ENCODE measurements at regions not wholly inside any gene's neighbourhood (a gene's known extent, or its start where the extent isn't known, plus 50 kb on each side); places are given as distances from the start of the nearest gene placed in this dataset.

DNA sequence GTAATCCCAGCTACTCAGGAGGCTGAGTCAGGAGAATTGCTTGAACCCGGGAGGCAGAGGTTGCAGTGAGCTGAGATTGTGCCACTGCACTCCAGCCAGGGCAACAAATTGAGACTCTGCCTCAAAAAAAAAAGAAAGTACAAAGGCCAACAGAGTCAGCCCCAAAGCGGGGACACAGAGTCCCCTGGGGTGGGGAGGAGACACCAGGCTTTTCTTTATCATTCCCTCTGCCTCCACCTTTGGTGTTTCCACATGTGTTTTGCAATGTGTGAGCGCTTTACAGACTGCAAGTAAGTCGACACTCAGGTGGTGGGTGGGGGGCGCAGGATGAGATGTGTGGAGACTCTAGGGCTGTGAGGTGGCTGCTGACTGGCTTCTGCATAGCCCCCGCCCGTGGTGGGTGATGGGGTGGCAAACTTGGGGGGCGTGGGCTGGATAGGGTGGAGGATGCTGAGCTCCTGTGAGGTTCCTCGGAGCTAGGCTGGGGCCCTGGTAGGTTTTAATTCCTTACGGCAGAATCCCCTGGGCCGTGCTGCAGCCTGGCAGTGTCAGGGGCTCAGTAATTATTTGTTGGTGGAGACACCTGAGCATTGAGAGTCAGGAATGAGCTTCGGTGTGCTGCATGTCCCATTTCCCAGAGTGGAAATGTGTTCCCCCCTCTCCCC is 177.2 kb downstream of the CTTN start:
- no peak for DNase-seq

DNA sequence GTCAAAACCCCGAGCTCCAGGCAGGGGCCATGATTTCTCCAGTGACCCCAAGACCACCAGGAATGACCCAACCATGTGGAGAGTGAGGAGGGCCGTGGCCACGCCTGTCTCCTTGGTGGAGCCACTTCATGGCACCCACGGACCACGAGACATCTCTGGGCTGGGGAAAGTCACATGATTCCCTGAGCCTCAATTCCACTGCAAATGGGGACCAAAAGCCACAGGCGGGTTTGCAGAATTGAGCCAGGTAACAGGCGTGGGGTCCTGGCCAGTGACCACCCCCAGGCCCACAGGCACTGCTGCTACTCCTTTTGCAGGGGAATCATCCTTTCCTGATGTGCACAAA is 178.9 kb downstream of the CTTN start:
- DNase-seq: no peak

DNA sequence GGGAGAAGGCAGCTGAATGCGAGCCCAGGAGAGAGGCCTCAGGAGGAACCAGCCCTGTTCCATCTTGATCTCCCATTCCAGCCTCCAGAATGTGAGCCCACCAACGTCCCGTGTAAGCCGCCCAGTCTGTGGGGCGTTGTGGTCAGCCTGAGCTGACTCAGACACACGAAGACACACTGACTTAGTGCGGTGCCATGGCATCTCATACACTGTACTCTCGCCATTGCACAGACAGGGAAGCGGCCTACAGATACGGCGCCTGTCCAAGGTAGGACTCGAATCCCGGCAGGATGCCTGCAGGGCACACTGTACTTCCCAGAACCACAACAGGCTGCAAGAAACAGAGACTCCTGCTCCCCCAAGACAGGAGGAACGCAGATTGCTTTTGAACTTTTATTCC is 179.6 kb downstream of the CTTN start:
- no peak for DNase-seq

DNA sequence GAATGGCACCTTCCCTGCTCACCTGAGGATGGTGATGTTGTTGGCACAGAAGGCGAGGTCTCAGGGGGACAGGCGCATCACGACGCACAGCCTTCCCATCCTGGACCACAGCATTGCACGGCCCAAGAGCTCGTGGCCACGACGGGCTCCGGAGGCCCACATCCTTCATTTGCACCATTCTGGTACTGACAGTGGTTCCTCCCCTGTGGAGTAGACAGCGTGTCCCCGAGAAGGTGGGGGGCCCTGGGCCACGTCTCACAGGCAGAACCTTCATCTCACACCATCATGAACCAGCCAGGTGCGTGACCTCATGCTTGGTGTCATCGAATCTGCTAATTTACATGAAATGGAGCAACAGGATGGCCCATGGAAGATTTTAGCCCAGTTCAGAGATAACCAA is 180.0 kb downstream of the CTTN start:
- DNase-seq: no peak

DNA sequence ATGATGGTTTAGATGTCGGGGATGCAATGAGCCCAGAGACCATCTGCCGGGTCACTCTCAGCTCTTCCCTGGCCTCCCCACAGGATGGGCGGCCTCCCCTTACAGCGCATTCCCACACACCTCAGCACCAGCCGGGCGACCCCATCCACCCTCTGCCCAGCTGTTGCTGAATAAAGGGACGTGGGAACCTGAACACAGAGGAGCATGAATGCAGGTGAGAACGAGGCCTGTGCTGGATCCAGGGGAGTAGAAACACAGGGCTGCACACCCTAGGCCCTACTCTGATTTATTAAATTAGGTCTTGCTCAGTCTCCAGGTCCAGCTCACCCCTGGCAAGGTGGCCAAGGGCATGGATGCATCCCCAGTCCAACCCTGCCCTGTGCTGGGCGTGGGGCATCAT is 180.5 kb downstream of the CTTN start:
- no peak for DNase-seq

DNA sequence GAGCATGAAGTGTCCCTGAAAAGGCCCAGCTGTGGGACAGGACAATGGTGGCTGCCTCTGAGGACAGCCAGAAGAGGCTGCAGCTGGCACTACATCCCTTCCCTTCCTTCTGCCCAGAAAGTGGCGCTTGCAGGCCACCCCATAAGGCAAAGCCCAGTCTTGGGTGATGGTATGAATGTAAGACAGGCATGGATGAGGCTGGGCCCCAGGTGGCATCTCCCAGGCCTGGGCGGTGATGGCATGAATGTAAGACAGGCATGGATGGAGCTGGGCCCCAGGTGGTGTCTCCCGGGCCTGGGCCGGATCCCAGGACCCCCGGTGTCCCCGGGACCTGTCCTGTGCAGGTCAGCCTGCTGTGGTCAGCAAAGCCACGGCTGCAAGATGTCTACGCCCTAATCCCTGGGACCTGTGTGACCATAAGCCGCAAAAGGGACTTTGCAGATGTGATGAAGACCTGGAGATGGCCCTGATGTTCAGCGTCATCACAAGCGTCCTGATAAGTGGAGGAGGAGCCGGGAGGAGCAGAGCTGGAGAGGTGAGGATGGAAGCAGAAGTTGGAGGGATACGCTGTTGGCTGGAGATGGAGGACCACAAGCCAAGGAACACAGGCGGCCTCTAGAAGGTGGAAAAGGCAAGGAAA is 181.1 kb downstream of the CTTN start:
- no peak for DNase-seq

DNA sequence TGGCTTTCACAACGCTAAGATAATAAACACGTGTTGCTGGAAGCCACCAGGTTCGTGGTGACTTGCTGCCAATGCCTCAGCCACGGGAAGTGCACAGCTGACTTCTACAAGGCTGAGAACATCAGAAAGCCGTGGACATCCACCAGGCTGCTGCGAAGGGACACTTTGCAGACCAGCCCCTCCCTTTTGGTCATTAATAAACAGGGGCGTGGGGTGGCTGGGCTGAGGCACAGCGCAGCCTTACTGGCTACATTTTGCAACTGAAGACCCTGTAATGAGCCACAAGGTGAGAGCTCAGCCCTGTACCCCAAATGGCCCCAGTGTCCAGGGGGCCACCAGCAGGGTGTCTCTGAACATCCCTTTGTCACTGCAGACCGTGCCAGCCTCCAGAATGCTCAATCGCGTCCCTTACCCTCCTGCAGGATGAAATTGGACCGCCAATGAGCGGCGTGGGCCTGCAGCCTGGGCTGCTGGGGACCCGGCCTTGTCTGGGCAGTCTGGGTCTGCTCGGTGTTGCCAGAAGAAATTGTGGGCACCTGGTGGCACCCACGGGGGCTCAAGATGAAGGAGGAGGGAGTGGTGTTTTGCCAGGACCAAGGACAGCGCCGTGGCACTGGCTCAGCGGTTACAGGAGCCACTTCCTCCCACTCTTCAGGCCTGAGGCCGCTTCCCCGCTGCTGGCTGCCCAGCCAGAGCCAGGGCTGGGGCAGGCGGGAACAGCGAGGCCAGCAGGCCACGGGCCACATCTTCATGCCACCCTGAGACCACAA is 181.9 kb downstream of the CTTN start:
- no peak for DNase-seq

DNA sequence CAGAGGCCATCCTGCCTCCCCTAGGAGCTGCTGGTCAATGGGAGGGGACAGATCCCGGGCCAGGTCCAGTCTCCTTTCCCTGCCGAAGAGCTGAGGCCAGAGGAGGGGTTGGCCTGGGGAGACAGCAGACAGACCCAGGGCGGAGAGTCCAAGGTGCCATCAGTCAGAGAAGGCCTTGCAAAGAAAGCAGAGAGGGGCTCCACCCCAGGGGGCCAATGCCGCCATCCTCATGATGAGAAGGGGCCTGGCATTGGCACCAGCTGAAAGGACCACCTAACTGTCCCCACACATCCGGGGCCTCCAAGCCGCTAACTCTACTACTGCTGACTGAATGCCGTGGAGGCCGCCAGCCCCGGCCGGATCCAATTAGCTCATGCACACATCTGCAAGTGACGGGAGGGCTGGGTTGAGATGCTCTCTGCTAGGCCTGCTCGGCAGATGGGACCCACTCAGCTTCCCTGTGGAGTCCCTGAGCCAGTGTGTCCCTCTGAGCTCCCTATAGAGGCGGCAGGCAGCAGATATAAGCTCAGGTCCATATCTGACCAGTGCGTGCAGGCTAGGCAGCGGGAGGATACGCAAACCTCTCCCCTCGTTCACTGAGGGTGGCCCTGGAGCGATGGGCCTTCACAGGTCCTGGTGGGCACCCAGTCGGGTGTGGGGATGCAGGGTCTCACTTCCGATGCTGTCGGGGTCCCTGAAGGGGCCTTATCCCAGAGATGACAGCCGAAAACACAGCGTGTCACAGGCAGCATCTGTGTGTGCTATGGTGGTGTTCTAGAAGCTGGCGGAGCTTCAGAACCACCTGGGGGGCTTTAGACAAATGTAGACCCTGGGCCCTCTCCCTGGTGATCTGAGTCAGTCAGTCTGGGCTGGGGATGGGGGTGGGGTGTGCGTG is 183.9 kb downstream of the CTTN start:
- DNase-seq: no peak

DNA sequence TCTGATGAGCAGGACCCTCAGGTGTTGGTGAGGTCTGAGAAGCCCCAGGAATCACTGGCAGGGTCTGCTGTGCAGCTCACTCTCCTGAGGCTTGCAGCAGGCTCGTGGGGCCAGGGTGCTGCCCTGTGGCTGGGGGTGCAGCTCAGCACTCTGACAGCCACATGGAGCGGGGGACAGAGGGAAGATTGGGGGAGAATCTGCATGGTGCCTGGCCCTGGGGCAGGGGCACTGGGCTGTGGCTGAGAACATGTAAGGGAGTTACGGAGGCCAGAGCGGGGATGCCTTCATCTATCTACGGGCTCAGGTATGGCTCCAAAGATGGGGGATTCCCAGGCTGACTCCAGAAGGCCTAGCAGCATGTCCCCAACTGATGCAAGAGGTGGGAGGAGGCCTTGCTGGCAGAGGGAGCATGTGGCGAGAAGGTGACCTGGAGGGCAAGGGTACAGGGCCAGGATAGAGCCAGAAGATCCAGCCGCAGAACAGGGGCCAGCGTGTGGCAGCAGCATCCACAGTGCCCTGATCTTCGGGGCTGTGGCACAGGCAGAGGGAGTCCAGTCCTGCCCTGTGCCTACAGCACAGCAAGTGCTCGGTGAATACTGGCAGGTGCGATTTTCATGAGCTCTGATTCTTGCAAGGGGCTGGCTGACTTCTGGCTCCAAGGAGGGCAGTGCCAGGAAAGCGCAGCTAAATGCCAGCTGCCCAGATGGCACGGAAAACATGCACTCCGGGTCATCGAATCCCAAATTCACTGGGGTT is 184.7 kb downstream of the CTTN start:
- DNase-seq: no peak

DNA sequence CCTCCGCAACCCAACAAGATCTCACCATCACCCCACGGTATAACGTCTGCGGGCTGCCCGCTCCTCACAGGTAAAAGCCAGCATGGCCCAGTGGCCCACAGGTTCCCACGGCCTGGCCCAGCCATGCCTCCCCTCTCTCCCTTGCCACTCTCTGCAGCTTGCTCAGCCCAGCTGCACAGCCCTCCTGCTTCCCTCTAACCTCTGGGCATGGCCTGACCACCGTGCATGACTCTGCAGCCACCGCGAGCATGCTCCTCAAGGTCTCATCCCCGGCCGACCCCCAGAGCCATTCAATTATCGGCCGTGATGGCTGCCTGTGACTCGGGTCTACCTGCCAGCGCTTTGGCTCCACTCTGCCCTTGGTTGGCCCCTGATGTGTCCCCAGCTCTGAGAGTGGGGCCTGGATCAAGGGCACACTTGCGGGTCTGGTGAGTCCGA is 185.5 kb downstream of the CTTN start:
- no peak for DNase-seq

DNA sequence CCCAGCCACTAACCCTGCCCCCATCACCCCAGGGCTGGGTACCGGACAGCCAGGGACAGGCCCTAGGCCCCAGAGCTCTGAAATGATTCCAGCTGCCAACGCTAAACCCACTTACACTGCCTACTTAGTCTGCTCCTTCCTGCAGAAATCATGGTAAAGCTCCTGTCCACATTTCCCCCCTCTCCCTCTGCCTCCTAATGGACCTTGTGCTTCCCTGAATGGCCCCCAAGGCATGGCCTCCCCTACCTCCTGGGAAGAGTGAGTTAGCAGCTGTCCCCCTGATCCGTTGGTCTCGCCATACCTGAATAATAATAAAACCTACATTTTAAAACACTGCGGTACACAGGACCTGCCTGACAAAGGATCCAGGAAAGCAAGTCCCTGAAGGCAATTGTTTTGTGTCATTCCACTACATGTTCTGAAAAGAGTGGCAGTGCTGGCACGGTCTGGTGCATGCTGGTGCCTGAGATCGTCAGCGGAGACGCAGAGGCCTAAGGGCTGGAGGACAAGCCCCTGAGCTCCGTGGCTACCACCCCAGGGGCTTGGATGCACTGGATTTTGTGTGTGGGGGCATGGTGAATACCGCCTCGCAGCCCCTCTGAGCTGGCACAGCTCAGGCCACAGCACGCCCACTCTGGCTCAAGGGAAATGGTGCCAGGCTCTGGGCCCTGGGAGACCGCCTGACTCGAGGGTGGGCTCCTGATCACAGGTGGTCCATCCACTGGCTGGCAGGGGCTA is 186.3 kb downstream of the CTTN start:
- DNase-seq: no peak

DNA sequence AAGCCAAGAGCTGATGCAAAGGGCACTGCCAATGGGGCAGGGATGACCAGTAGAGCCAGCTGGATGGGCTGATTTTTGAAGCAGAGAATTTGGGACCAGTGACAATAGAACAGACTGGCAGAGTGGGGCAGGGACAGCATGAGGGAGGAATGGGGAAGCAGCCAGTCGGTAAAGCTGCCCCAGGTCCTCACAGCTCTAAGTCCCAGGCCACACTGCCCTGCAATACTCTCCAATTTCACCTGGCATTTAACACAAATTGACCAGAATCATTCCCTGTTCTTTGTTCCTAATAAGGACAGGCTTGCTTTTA is 186.9 kb downstream of the CTTN start:
- no peak for DNase-seq

DNA sequence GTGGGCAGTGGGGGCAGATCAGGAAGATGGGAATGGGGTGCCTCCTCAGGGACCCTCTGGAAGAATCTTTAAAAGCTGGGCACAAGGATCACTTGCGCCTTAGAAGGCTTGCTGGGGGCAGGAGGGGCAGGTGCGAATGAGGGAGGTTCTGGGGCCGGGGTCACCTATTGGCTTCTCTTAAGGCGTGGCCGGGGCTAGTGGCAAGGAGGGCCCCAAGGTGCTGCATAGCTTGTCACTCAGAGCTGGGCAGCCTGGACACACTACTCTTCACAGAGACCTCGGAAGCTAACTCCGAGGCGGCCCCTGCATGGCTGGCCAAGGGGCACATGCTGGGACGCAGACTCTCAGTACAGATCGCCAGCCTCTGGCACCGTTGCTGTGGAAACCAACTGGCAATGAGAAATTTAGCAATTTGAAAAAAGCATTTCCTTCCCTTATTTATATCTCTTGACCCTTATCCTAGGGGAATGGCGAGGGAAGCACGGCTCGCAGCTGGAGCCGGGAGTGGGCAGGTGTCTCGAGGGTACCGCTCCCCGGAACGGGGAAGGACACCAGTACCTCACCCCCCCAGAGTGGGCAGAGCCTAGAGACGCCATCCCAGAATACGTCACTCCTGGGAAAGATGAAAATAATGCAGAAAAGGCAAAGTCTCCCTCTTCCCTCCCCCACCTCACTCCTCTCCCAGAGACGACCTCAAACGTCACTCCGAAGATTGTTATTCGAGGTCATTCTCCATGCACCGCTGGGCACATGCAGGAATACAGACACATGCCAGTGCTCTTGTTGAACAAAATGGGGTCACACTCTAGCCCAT is 188.1 kb downstream of the CTTN start:
- no peak for DNase-seq

DNA sequence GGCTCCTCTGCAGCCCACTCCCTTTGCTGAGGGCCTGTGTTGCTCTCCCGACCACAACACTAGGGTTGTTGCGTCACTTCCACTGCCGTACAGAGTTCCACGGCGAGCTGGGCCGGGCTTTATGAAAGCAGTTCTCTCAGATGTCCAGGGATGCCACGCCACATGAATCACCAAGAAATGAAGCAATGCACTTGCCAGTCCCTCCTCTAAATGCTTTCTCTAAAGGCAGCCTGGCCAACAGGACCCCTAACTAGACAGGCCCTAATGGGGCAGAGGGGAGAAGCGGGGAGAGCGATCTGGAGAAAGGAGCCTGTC is 188.7 kb downstream of the CTTN start:
- no peak for DNase-seq

DNA sequence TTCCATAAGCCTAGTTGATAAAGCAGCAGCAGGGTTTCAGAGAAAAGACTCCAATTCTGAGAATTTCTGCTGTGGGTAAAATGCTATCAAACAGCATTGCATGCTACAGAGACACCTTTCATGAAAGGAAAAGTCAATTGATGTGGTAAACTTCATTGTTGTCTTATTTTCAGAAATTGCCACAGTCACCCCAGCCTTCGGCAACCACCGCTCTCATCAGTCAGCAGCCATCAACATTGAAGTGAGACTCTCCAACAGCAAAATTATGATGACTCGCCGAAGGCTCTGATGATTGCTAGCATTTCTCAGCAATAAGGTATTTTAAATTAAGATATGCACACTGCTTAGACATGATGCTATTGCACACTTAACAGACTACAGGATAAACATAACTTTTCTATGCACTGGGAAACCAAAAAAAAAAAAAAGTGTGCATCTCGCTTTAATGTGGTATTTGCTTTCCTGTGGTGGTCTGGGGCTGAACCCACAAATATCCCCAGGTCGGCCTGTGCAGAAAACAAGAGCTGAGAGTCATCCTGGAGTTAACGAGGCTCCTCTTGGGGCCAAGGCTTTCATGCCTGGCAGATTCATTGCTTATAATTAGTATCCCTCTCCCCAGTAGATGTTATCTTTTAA is 192.1 kb downstream of the CTTN start:
- DNase-seq: no peak

DNA sequence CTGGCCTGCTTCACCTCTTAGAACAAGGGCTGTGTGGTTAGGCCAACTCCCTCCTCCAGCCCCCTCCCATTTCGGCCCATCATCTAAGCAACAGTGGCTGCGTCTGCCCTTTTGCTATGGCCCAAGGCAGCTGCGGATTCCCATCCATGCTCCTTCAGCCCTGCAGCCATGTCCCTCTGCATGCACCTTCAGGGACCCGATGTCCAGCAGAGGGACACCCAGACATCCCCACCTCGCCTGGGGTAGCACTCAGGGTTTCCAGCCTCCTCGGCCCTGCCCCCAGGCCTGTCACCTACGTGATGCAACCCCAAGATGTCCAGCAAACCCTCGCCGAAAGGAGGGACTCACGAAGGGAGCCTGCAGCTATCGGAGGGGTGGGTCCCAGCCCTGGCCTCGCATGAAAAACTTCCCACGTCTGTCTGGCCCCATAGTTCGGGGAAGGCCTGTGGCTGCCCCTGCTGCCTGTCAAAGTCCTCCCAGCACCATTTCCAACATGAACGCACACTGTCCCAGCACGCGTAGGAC is 194.4 kb downstream of the CTTN start:
- no peak for DNase-seq

DNA sequence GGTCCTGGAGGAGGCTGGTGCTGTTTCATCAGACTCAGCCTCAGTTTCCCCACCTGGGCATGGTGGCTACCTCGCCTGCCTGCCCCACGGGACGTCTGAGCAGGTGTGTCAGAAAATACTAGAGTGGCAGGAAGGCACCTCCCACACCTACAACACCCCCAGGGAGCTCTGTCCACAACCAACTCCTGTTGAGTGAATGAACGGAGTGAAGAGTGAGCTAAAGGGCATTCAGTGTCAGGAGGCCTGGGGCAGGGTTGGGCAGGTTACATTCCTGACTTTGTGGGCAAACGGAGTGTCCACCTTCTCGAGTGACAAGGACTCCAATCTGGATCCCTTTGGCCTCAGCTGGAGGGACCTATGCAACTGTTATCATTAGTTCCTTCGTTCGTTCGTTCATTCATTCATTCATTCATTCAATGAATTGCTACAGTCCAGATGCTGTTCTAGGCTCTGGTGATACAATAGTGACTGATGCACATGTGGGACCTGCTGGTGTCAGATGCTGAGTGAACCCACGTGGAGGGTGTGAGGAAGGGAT is 195.2 kb downstream of the CTTN start:
- no peak for DNase-seq

DNA sequence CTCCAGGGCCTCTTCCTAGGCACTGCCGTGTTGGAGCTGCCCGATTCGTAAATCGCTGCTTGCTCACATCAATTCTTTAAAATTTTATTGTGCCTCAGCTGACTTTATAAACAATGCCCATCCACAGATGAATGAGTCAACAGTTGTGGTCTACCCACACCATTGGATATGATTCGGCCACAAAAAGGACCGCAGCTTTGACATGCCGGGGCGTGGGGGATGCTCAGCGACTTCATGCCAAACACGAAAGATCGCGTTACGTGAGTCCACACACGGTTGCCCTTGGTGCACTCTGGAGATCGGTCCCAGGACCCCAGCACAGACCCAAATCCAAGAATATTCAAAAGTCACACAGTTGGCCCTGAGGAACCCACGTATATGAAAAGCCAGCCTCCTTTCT is 195.7 kb downstream of the CTTN start:
- DNase-seq: no peak

DNA sequence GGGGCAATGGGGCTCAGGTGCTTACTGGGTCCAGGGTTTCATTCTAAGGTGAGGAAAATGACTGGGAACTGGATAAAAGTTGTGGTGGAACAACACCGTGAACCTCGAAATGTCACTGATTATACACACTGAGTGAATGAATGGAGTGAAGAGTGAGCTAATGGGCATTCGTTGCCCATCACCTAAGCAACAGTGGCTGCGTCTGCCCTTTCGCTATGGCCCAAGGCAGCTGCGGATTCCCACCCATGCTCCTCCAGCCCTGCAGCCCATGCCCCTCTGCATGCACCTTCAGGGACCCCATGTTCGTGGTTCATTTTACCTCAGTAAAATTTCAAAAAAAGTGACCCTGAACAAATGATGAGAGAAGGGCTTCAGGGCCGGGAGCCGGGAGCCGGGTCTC is 196.3 kb downstream of the CTTN start:
- DNase-seq: no peak

DNA sequence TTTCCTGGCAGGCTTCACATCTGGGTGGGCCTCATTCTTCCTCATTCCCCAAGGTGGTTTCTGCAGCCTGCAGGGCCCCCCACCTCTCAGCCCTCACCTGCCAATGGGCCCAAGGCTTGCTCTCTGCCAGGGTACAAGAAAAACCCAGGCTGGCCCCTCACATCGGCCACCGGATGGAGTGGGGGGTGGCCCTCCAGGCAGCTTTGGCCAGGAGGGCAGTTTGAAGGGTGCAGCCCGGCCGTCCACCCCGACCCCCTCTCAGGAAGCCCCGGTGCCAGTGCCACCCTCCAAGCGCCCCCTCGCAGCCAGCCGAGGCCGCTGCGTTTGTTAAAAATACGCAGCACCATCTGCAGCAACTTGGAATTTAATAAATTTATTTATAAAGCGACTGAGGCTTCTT is 196.7 kb downstream of the CTTN start:
- no peak for DNase-seq
